CD14-positive monocyte (primary cell): ENCODE measurements at regions not wholly inside any gene's neighbourhood (a gene's known extent, or its start where the extent isn't known, plus 50 kb on each side); places are given as distances from the start of the nearest gene placed in this dataset.

Experiments
- DNase-seq, 3 donors: peaks; one replicate each; pipeline ENCODE4 v3.0.0-alpha.2; 2011 to 2022
- H2AFZ ChIP-seq: 2 replicates; pipeline ENCODE4 v1.6.0; 2012; ENCODE audit warnings: mild to moderate bottlenecking, low read depth, low read length, inconsistent platforms; ENCODE audit not compliant: insufficient read depth, poor library complexity, severe bottlenecking
- H3K27ac ChIP-seq, 2 donors: 1 replicate in 1 of 2; 2 replicates in 1 of 2; pipeline ENCODE4 v1.5.1; 2012 to 2013; ENCODE audit warnings: low read length in 2 of 2, control low read depth in 1 of 2, inconsistent platforms in 1 of 2, low read depth in 1 of 2, mild to moderate bottlenecking in 1 of 2
- H3K27me3 ChIP-seq, 2 donors: one replicate each; pipeline versions ENCODE4 v1.6.0 to v1.6.1; 2011 to 2013; ENCODE audit warnings: low read length in 2 of 2; ENCODE audit not compliant: control insufficient read depth in 2 of 2, insufficient read depth in 2 of 2
- H3K36me3 ChIP-seq, 2 donors: replicated peaks in 1 of 2; 1 replicate in 1 of 2; 2 replicates in 1 of 2; pipeline versions ENCODE4 v1.5.1 to v1.6.1; 2012 to 2013; ENCODE audit warnings: low read length in 2 of 2, control low read depth in 1 of 2, inconsistent platforms in 1 of 2, mild to moderate bottlenecking in 1 of 2; ENCODE audit not compliant: insufficient read depth in 2 of 2, control insufficient read depth in 1 of 2
- H3K4me1 ChIP-seq, 2 donors: 1 replicate in 1 of 2; 2 replicates in 1 of 2; pipeline versions ENCODE4 v1.5.1 to v1.6.1; 2012 to 2013; ENCODE audit warnings: low read length in 2 of 2, control low read depth in 1 of 2, inconsistent platforms in 1 of 2, mild to moderate bottlenecking in 1 of 2, moderate library complexity in 1 of 2; ENCODE audit not compliant: insufficient read depth in 2 of 2, control insufficient read depth in 1 of 2
- H3K4me2 ChIP-seq: replicated peaks from 2 replicates; pipeline ENCODE3; 2012; ENCODE audit warnings: low read length, moderate library complexity, mild to moderate bottlenecking; ENCODE audit not compliant: poor library complexity, severe bottlenecking; ENCODE audit errors: extremely low read depth
- H3K4me3 ChIP-seq, 3 experiments: fragments of 200-600 bp in 1 of 3; sonication (generic) in 1 of 3; replicated peaks in 1 of 3; 1 replicate in 2 of 3; 2 replicates in 1 of 3; pipeline ENCODE4 v1.5.1; 2011 to 2013; ENCODE audit warnings: low read length in 3 of 3, mild to moderate bottlenecking in 3 of 3, control low read depth in 2 of 3, low read depth in 2 of 3, inconsistent platforms in 1 of 3, moderate library complexity in 1 of 3
- H3K79me2 ChIP-seq: 2 replicates; pipeline ENCODE4 v1.6.0; 2012; ENCODE audit warnings: mild to moderate bottlenecking, control low read depth, inconsistent platforms, low read length, moderate library complexity; ENCODE audit not compliant: insufficient read depth
- H3K9ac ChIP-seq: 2 replicates; pipeline ENCODE4 v1.6.0; 2017; ENCODE audit warnings: low read length, mild to moderate bottlenecking; ENCODE audit not compliant: insufficient read depth, poor library complexity, severe bottlenecking
- H3K9me3 ChIP-seq, 2 donors: replicated peaks in 1 of 2; 1 replicate in 1 of 2; 2 replicates in 1 of 2; pipeline versions ENCODE4 v1.5.1 to v1.6.1; 2012 to 2013; ENCODE audit warnings: low read length in 2 of 2, control low read depth in 1 of 2; ENCODE audit not compliant: control insufficient read depth in 1 of 2, insufficient read depth in 1 of 2
- H4K20me1 ChIP-seq: 2 replicates; pipeline ENCODE4 v1.6.0; 2012; ENCODE audit warnings: mild to moderate bottlenecking, low read length, control low read depth, moderate library complexity; ENCODE audit not compliant: insufficient read depth
- H3K27ac Mint-ChIP-seq, 7 donors: one replicate each; pipeline ENCODE4 v1.8.0; 2020; ENCODE audit warnings: mild to moderate bottlenecking in 7 of 7, mixed read lengths in 7 of 7, moderate library complexity in 6 of 7, inconsistent platforms in 2 of 7
- H3K27me3 Mint-ChIP-seq, 3 donors: one replicate each; pipeline ENCODE4 v1.8.0; 2021 to 2022; ENCODE audit warnings: low read depth in 3 of 3, mild to moderate bottlenecking in 3 of 3, mixed read lengths in 3 of 3, moderate library complexity in 3 of 3, inconsistent platforms in 1 of 3
- H3K36me3 Mint-ChIP-seq, 2 donors: one replicate each; pipeline ENCODE4 v1.8.0; 2020; ENCODE audit warnings: mixed read lengths in 2 of 2, inconsistent platforms in 1 of 2, mild to moderate bottlenecking in 1 of 2
- H3K4me1 Mint-ChIP-seq: one replicate; pipeline ENCODE4 v1.8.0; 2020; ENCODE audit warnings: mild to moderate bottlenecking, mixed read lengths
- H3K4me3 Mint-ChIP-seq, 2 donors: one replicate each; pipeline ENCODE4 v1.8.0; 2020; ENCODE audit warnings: mild to moderate bottlenecking in 2 of 2, mixed read lengths in 2 of 2, moderate library complexity in 1 of 2
- H3K9me3 Mint-ChIP-seq, 7 donors: one replicate each; pipeline ENCODE4 v1.8.0; 2020 to 2022; ENCODE audit warnings: mixed read lengths in 7 of 7, mild to moderate bottlenecking in 6 of 7, moderate library complexity in 6 of 7, inconsistent platforms in 2 of 7
- WGBS: methylation state at CpG from one replicate; pipeline ENCODE4 v1.1.5; 2013; ENCODE audit warnings: missing lambda C conversion rate; ENCODE audit not compliant: insufficient coverage; 5-methylcytosine and 5-hydroxymethylcytosine counted together
- intact Hi-C, 2 donors: fragments of 100-400 bp; cut with micrococcal nuclease; formaldehyde crosslinking; loops; one replicate each; pipeline versions ENCODE4 v1.15.0 to v1.15.1; 2023
- TF ChIP-seq, protein P1 (sequence below): fragments of 200-600 bp; IDR thresholded peaks from one replicate; pipeline ENCODE4 v1.8.0; 2022; ENCODE audit warnings: antibody characterized with exemption, mild to moderate bottlenecking

DNA sequence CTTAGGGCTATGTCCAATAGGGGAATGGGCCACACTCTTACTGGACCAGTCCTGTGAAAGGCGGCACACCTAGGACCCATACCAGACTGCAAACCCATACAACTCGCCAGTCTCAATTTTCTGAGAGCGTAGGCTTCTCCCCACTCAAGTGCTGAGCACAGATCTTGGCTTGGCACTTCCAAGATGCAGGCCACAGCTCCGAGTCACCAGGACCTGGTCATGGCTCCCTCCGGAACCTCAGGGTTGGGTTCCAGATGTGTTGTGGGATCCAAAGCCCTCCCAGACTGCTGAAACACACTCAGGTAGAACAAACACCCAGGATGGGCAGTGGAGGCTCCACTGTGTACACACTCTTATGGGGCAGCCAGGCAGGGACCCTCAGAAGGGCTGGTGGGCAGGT, 103.3 kb downstream of the TMEM144 start:
- Histone ChIP-seq H3K4me3 (no peak overlapping the region), H4K20me1 (no peaks in the 10 kb centered on the region), H3K27me3 (no peaks in the 10 kb centered on the region), H3K36me3 (no peaks in the 10 kb centered on the region), H3K9me3 (peaks cover 0 to 6% of the 10 kb centered on the region in 2 donors), H3K4me2 (no peak overlapping the region), H2AFZ (no peak overlapping the region), H3K79me2 (no peaks in the 10 kb centered on the region), H3K9ac (no peak overlapping the region), H3K27ac (no peak overlapping the region), H3K4me1 (no peaks in the 10 kb centered on the region)
- Mint-ChIP-seq H3K4me3 (no peak overlapping the region), H3K36me3 (no peaks in the 10 kb centered on the region), H3K4me1 (no peaks in the 10 kb centered on the region), H3K27me3 (no peaks in the 10 kb centered on the region), H3K27ac (no peak overlapping the region), H3K9me3 (peaks cover 0 to 11% (median 4%) of the 10 kb centered on the region in 7 donors)
- TF ChIP-seq, protein P1, sequence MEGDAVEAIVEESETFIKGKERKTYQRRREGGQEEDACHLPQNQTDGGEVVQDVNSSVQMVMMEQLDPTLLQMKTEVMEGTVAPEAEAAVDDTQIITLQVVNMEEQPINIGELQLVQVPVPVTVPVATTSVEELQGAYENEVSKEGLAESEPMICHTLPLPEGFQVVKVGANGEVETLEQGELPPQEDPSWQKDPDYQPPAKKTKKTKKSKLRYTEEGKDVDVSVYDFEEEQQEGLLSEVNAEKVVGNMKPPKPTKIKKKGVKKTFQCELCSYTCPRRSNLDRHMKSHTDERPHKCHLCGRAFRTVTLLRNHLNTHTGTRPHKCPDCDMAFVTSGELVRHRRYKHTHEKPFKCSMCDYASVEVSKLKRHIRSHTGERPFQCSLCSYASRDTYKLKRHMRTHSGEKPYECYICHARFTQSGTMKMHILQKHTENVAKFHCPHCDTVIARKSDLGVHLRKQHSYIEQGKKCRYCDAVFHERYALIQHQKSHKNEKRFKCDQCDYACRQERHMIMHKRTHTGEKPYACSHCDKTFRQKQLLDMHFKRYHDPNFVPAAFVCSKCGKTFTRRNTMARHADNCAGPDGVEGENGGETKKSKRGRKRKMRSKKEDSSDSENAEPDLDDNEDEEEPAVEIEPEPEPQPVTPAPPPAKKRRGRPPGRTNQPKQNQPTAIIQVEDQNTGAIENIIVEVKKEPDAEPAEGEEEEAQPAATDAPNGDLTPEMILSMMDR: no peak
- WGBS: 100% methylated on average over 3 of the region's 5 CpGs
- no peak for DNase-seq
- intact Hi-C loops: no loop called here

DNA sequence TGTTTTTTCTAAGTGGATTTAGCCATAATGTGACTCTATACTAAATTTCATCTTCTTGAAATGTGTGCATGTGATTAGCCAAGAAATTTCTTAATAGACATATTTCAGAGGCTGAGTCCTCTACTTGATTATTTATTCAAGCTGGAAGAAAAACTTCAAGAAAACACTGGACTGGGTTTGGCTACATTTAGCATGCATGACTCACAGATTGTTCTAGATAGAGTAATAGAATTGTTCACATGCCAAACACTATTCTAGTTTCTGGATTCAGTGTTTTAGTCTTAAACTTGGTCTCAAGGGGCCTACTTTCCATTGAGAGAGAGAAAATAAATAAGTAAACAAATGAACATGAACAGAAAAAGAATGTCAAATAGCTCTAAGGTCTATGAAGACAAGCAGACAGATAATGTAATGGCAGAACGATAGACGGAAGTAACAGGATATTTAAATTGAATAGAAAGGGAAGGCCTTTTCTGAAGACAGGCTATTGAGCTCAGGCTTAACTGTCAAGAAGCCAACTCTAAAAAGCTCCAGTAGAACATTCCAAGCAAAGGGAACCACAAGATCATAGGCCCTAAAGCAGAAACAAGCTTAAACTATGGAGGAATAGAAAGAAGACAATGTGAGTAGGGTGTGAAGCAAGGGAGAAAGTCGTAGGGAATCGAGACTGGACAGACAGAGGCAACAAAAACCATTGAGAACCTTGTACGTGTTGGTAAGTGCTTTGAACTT, 104.6 kb downstream of the TMEM144 start:
- intact Hi-C loops: no loop called here
- no peak overlapping the region for H3K9ac ChIP-seq
- Mint-ChIP-seq H3K36me3 (no peaks in the 10 kb centered on the region), H3K27ac (no peak overlapping the region), H3K9me3 (peaks cover 0 to 8% (median 4%) of the 10 kb centered on the region in 7 donors), H3K4me1 (no peaks in the 10 kb centered on the region), H3K4me3 (no peak overlapping the region), H3K27me3 (no peaks in the 10 kb centered on the region)
- 100% methylated on average over 2 of the region's 5 CpGs for WGBS
- H3K4me1 ChIP-seq: no peaks in the 10 kb centered on the region
- H3K9me3 ChIP-seq: peaks cover 0 to 8% of the 10 kb centered on the region in 2 donors
- no peaks in the 10 kb centered on the region for H3K27me3 ChIP-seq
- TF ChIP-seq, protein P1: no peak
- no peak overlapping the region for H3K4me3 ChIP-seq
- no peak overlapping the region for H3K27ac ChIP-seq
- H3K4me2 ChIP-seq: no peak overlapping the region
- H3K79me2 ChIP-seq: no peaks in the 10 kb centered on the region
- H2AFZ ChIP-seq: no peak overlapping the region
- DNase-seq: no peak
- H3K36me3 ChIP-seq: no peaks in the 10 kb centered on the region
- H4K20me1 ChIP-seq: no peaks in the 10 kb centered on the region
